GM18517 (cell line): ENCODE measurements at regions not wholly inside any gene's neighbourhood (a gene's known extent, or its start where the extent isn't known, plus 50 kb on each side); places are given as distances from the start of the nearest gene placed in this dataset.

ENCODE experiments used
- ATAC-seq: cut with Tn5 transposase; IDR thresholded peaks from one replicate; pipeline ENCODE4 v1.9.1; 2021; ENCODE audit warnings: mild to moderate bottlenecking, moderate library complexity; ENCODE audit not compliant: unreplicated experiment

- ATAC-seq, result no peak
These were observed 60.3 kb downstream of the DACT1 start for GRCh38 chr14:58697930-58698642.

- no peak for ATAC-seq
These were observed 62.0 kb downstream of the DACT1 start for GRCh38 chr14:58699681-58700205.

GRCh38 chr14:58701156-58701555, 63.4 kb downstream of the DACT1 start:
- ATAC-seq, result no peak

DNA sequence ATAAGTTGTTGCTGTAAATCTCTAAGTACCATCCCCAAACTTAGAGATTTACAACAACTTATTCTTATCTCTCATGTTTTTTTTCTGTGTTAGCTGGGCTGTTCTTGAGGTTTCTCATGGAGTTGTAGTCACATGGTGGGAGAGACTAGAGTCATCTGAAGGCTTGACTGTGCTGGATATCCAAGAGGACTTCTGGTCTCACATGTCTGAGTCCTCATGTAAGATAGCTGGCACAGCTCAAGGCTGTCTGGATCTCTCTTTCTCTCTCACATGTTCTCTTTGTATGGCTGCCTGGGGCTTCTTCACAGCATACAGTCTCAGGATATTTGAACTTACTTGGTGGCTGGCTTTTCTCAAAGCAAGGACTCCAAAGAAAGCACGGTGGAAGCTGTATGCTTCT, 63.8 kb downstream of the DACT1 start:
- ATAC-seq, result no peak

DNA sequence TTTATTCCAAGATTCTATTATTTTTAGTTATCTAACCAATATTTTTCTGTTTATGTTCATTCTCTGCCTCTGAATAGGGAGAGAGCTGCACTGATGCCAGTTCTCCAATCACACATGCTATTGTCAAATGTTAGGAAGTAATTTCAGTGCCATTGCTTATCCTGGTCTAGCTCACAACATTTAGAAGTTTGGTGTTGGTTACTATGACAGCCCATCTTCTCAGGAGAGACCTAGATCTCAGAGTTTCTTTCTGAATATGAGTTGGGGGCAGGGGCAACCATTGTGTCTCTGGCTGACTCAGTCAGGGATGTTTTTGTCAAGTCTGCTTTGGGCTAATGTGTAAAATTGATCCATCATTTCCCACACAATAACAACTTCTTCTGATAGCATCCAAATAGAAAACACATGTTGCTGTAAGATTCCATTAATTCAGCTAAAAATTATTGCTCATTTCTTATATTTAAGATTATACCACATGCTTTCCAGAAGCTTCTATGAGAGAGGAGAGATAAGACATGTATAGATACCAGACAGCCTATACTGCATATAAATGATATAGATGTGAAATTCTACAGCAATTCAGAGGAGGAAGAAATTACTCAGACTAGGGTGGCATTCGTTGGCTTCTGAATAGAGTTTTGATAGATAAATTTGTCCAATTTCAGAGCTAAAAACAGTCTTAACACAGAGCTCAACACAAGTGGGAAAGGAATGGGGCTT, 64.8 kb downstream of the DACT1 start:
- ATAC-seq, result no peak

DNA sequence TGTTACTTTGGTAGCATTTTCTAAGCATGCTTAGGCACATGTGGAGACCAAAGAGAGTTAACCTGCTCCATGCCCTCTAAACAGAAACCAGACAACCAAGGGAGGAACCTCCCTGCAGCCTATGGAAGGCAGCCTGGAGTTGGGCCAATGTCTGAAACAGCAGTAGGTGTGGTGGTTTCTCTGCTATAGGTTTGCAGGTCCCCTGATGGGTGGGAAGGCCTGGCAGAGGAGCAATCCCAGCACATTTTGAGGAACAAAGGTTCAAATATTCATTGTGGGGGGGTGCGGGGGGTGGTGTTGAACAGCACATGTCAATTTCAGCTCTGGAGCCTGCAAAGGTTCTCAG, 65.4 kb downstream of the DACT1 start:
- no peak for ATAC-seq

GRCh38 chr14:58705066-58705465, 67.3 kb downstream of the DACT1 start:
- ATAC-seq, result no peak

- ATAC-seq, result no peak
These were observed 70.2 kb downstream of the DACT1 start for GRCh38 chr14:58707949-58708348.

GRCh38 chr14:58709949-58710348, 72.2 kb downstream of the DACT1 start:
- no peak for ATAC-seq

DNA sequence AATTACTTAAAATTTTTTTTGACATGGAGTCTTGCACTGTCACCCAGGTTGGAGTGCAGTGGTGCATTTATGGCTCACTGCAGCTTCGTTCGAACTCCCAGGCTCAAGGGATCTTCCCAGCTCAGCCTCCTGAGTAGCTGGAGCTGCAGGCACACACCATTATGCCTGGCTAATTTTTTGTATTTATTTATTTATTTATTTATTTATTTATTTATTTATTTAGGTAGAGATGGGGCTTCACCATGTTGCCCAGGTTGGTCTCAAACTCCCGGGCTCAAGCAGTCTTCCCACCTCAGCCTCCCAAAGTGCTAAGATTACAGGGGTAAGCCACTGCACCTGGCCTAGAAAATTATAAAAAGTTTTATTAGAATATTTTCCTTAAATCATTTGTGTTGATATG, 73.6 kb downstream of the DACT1 start:
- ATAC-seq, result no peak

DNA sequence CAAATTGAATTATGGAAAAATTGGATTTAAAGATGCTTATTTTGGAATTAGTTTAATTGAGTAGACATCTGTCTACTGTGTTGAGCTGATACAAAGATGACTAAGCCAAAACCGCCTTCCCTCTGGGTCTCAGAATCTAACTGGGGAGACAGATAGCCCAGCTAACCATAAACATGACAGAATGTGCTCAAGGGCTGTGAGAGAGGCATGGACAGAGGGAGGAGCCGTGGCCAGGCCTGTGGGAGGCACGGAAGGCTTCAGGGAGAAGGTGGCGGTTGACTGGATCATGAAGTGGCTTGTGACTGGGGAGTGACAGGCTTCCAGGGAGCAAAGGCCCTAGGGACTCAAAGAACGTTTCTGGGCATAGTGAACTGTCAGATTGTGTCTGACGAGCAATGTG, 74.6 kb downstream of the DACT1 start:
- ATAC-seq, result no peak

GRCh38 chr14:58713677-58714076, 75.9 kb downstream of the DACT1 start:
- no peak for ATAC-seq

- ATAC-seq, result no peak
These were observed 78.9 kb downstream of the DACT1 start for GRCh38 chr14:58716706-58717105.

DNA sequence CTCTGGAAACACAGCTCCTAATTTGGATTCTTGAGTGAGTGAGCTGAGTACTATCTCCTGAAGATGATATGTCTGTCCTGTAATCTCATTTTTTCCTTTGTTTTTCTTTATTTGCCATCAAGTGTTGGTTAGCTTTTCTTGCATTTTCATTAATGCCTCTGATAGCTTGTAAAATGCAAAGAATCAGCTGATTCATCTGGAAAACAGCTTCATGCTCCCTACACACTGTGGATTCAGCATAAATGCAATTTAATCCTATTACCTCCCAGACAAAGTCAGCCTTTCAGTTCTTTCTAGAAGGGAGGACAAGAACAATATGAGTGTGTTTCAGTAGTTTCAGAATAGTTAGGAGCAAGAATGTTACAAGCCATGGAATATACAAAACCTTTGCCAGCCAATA, 79.4 kb downstream of the DACT1 start:
- no peak for ATAC-seq

DNA sequence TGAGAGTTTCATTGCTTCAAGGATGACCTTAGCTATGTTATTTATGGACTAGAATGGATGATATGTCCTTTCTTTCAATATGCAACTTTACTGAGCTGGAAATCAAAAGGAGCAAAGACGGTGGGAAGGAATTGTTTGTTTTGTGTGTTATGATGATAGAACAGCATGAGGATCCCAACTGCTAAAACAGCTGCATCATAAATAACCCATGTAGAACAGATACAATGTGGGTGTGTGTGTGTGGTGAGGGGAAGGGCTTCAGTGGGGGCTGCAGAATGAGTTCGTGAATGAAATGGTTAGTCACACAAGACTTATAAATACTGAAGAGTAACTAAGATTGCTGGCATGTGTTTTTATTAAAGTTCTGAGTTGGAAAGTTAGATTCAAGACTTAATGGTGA, 80.1 kb downstream of the DACT1 start:
- no peak for ATAC-seq

GRCh38 chr14:58718226-58719205, 80.8 kb downstream of the DACT1 start:
- ATAC-seq, result no peak

DNA sequence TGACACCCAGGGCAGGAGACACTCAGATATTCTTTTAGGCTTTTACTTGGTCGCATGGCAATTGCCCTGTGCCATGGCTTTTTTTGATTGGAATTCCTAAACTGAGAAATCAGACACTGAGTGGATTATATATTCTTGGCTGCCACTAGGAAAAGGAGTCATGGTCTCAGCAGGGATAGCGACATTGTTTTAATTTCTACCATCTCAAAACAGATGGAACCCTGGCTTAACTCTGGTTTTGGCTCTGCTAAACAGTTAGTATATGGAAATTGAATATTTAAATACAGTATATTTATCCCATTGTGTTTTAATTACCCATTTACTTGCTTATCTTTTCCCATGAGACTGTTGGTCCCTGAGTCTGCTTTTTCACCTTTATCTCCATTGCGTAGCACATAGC, 84.0 kb downstream of the DACT1 start:
- ATAC-seq, result no peak

GRCh38 chr14:58722441-58722840, 84.7 kb downstream of the DACT1 start:
- no peak for ATAC-seq

GRCh38 chr14:58724206-58724605, 86.4 kb downstream of the DACT1 start:
- ATAC-seq, result no peak

DNA sequence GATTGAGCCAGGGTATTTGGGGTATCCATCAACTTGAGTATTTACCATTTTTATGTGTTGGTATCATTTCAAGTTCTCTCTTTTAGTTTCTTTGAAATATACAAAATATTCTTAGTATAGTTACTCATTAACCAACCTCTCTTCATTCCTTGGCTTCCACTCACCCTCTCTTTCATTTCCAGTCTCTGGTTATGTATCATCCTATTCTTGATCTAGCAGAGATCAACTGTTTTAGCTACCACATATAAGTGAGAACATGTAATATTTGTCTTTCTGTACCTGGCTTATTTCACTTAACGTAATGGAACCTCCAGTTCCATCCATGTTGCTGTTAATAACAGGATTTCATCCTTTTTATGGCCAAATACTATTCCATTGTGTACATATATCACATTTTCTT, 86.9 kb downstream of the DACT1 start:
- ATAC-seq, result no peak

- ATAC-seq, result no peak
These were observed 87.5 kb downstream of the DACT1 start for GRCh38 chr14:58725226-58725625.
